PC-9 (cell line): ENCODE measurements at regions not wholly inside any gene's neighbourhood (a gene's known extent, or its start where the extent isn't known, plus 50 kb on each side); places are given as distances from the start of the nearest gene placed in this dataset.

ENCODE experiments used
- BruUV-seq: library from RNA; stranded (reverse); fragments of 400-500 nt; replicated peaks from 2 replicates; lab custom pipeline; 2021; lab: Mats Ljungman, UMichigan
- CTCF ChIA-PET: fragments of 300-600 bp; sonication (Branson Sonifier 250); formaldehyde crosslinking; loops from one replicate; lab custom pipeline; 2022; ENCODE audit warnings: antibody characterized with exemption; lab: Charles Lee
- POLR2A ChIA-PET: fragments of 300-600 bp; sonication (Branson Sonifier 250); formaldehyde crosslinking; loops from one replicate; lab custom pipeline; 2022; ENCODE audit warnings: antibody characterized with exemption; ENCODE audit not compliant: unreplicated experiment; lab: Charles Lee
- DNase-seq, 2 experiments: peaks; one replicate each; pipeline versions ENCODE4 v3.0.0 to v3.0.0-alpha.2; 2015 to 2022; ENCODE audit warnings: mixed read lengths in 1 of 2
- H2AFZ ChIP-seq: fragments of 200-600 bp; sonication (generic); 2 replicates; pipeline ENCODE4 v1.8.1; 2017; ENCODE audit warnings: antibody characterized with exemption
- H3F3A ChIP-seq: fragments of 200-600 bp; sonication (generic); 2 replicates; pipeline ENCODE4 v1.8.1; 2017; ENCODE audit warnings: antibody characterized with exemption, mild to moderate bottlenecking, low read depth; ENCODE audit not compliant: insufficient read depth
- H3K27ac ChIP-seq: fragments of 200-600 bp; sonication (generic); 2 replicates; pipeline ENCODE4 v1.6.1; 2016; ENCODE audit warnings: mixed run types
- H3K27me3 ChIP-seq: fragments of 200-600 bp; sonication (generic); 2 replicates; pipeline ENCODE4 v1.6.1; 2016; ENCODE audit warnings: low read depth, mixed run types; ENCODE audit not compliant: insufficient read depth
- H3K36me3 ChIP-seq: fragments of 200-600 bp; sonication (generic); 2 replicates; pipeline ENCODE4 v1.6.1; 2016; ENCODE audit warnings: low read depth, mixed run types
- H3K4me1 ChIP-seq: fragments of 200-600 bp; sonication (generic); replicated peaks from 2 replicates; pipeline ENCODE4 v1.6.1; 2016; ENCODE audit warnings: mixed run types; ENCODE audit not compliant: insufficient read depth
- H3K4me2 ChIP-seq: fragments of 200-600 bp; sonication (generic); 2 replicates; pipeline ENCODE4 v1.6.1; 2017; ENCODE audit warnings: mixed run types
- H3K4me3 ChIP-seq: fragments of 200-600 bp; sonication (generic); 2 replicates; pipeline ENCODE4 v1.6.1; 2016; ENCODE audit warnings: mixed run types
- H3K79me2 ChIP-seq: fragments of 200-600 bp; sonication (generic); 2 replicates; pipeline ENCODE4 v1.6.1; 2017; ENCODE audit warnings: low read depth, mixed run types
- H3K9me2 ChIP-seq: fragments of 200-600 bp; sonication (generic); 2 replicates; pipeline ENCODE4 v1.8.1; 2017; ENCODE audit warnings: mild to moderate bottlenecking; ENCODE audit not compliant: insufficient read depth
- H3K9me3 ChIP-seq: fragments of 200-600 bp; sonication (generic); 2 replicates; pipeline ENCODE4 v1.8.1; 2016; ENCODE audit warnings: low read depth; ENCODE audit not compliant: insufficient read depth
- H4K20me1 ChIP-seq: fragments of 200-600 bp; sonication (generic); 2 replicates; pipeline ENCODE4 v1.8.1; 2017; ENCODE audit not compliant: insufficient read depth
- CTCF ChIP-seq: fragments of 200-600 bp; sonication (generic); conservative IDR thresholded peaks from 2 replicates; pipeline ENCODE4 v1.6.1; 2017; ENCODE audit warnings: mixed run types, antibody characterized with exemption, mild to moderate bottlenecking, moderate library complexity
- EZH2 ChIP-seq: fragments of 200-600 bp; sonication (generic); IDR thresholded peaks from 2 replicates; pipeline ENCODE4 v1.8.0; 2017; ENCODE audit warnings: antibody characterized with exemption, low read depth
- intact Hi-C: fragments of 100-400 bp; cut with micrococcal nuclease; formaldehyde crosslinking; loops from one replicate; pipeline ENCODE4 v1.10.0; 2022; ENCODE audit not compliant: unreplicated experiment

DNA sequence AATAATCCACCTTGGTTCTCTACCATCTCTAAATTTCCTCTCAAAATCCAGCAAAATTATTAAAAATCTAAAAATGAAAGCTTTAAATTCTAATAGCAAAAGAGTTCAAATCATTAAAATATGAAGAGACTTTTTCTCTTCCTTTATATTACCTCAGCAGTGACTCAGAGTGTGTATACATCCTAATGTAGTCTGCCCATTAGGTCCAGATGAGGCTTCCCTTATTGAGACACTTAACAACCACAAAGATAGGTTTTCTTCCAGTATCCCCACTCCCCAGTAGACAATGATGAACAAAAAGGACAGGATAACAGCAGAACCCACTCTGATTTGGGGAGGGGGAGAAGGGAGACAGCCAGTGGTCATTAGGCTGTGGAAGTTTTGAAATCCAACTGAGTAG is 61.5 kb upstream of the DCBLD2 start:
- peaks cover 33% of the 10 kb centered on the region for H3K4me1 ChIP-seq
- DNase-seq = no peak
- no peaks in the 10 kb centered on the region for H4K20me1 ChIP-seq
- POLR2A ChIA-PET = interaction anchor here (0.6 kb wide), 1 partner anchor 65 kb away, joined by 4 read pairs; no protein-coding TSS in a partner anchor
- no peaks in the 10 kb centered on the region for H3K36me3 ChIP-seq
- intact Hi-C loops = no loop called here
- 0 out of 2 replicates have a peak overlapping the region, but pooled peaks have one; percentile 16 for H3K4me2 ChIP-seq
- CTCF ChIA-PET = no interaction called here
- TF ChIP-seq CTCF (no peak), EZH2 (no peak)
- H3K27me3 ChIP-seq = no peaks in the 10 kb centered on the region
- no peak overlapping the region for H3K4me3 ChIP-seq
- peaks cover 5% of the 10 kb centered on the region; the same call in 1 of the 2 replicates for H3F3A ChIP-seq
- H3K27ac ChIP-seq = peak overlapping the region; percentile 57
- H3K9me2 ChIP-seq = no peaks in the 10 kb centered on the region
- H3K9me3 ChIP-seq = peaks cover 3% of the 10 kb centered on the region; the same call in 1 of the 2 replicates
- no TSS peak for BruUV-seq
- H2AFZ ChIP-seq = no peak overlapping the region
- no peaks in the 10 kb centered on the region for H3K79me2 ChIP-seq

- DNase-seq = peak in 1 of 2 experiments; percentile 70
- H3K27me3 ChIP-seq = no peaks in the 10 kb centered on the region
- no peak overlapping the region for H2AFZ ChIP-seq
- CTCF ChIA-PET = no interaction called here
- POLR2A ChIA-PET = interaction anchor here (0.6 kb wide), 1 partner anchor 65 kb away, joined by 4 read pairs; no protein-coding TSS in a partner anchor
- no peaks in the 10 kb centered on the region for H3K9me2 ChIP-seq
- peaks cover 5% of the 10 kb centered on the region; the same call in 1 of the 2 replicates for H3F3A ChIP-seq
- TF ChIP-seq EZH2 = no peak
- TF ChIP-seq CTCF = no peak
- H3K4me3 ChIP-seq = no peak overlapping the region
- H3K4me1 ChIP-seq = peaks cover 33% of the 10 kb centered on the region
- no peaks in the 10 kb centered on the region for H4K20me1 ChIP-seq
- H3K36me3 ChIP-seq = no peaks in the 10 kb centered on the region
- 0 out of 2 replicates have a peak overlapping the region, but pooled peaks have one; percentile 16 for H3K4me2 ChIP-seq
- intact Hi-C loops = no loop called here
- peaks cover 3% of the 10 kb centered on the region for H3K9me3 ChIP-seq
- TSS peak; percentile 55 for BruUV-seq
- H3K27ac ChIP-seq = peak overlapping the region; percentile 57
- H3K79me2 ChIP-seq = no peaks in the 10 kb centered on the region
These were observed 60.9 kb upstream of the DCBLD2 start for GRCh38 chr3:98962189-98962930.

DNA sequence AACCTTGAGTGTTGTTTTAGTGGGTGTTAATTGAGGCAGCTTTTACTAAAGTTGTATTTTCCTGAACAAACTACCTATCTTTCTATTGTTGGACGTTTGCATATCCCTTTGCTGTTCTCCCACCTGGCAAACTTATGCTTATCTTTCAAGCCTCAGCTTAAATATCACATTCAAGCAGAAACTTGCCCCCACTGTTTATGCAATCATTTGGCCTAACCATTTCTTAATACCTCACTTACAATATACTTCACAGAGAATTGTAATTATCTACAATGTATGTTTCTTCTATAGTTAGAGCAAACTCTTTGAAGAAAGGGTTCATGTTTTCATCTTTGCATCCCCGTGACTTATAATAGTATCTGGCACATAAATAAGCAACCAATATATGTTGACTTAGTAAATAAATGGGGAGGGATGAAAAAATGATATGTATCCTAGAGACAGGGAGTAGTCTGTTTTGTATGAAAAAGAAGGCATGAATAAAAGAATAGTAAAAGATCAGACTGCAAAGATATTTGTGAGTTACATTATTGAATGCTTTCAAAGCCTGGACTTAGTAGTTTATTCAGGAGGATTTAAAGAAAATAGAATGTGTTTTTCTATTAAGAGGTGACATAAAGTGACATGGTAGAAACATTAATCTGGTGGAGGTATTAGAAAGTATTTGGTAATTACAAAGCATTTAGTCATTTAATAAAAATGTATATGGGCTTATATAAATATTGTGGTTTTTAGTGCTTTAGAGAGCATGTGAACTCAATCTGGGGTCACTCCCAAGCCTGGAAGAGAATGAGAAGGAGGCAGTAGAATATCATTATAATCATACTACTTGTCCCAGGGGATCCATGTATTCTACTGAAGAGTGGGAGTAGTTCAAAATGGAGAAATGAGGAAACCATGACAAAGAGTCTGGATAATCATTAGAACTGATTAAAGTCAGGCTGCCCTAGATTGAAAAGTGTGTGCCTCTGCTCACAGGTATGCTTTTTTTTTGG is 60.0 kb upstream of the DCBLD2 start:
- intact Hi-C loops = no loop called here
- TF ChIP-seq EZH2 (no peak), CTCF (no peak)
- peak overlapping the region; percentile 57 for H3K27ac ChIP-seq

More for the DNA sequence above, 60.0 kb upstream of the DCBLD2 start:
- ChIA-PET CTCF (interaction anchor here (1.0 kb wide), 1 partner anchor 24 kb away, joined by 3 read pairs; no protein-coding TSS in a partner anchor), POLR2A (interaction anchor here (0.7 kb wide), 1 partner anchor 83 kb away, joined by 4 read pairs; no protein-coding TSS in a partner anchor)
- Histone ChIP-seq H4K20me1 (no peaks in the 10 kb centered on the region), H3K36me3 (no peaks in the 10 kb centered on the region), H3K27me3 (no peaks in the 10 kb centered on the region), H3K4me3 (no peak overlapping the region), H2AFZ (no peak overlapping the region), H3K9me2 (no peaks in the 10 kb centered on the region), H3K79me2 (no peaks in the 10 kb centered on the region), H3F3A (peaks cover 5% of the 10 kb centered on the region; the same call in 1 of the 2 replicates), H3K4me1 (peaks cover 31% of the 10 kb centered on the region), H3K9me3 (peaks cover 3% of the 10 kb centered on the region), H3K4me2 (no peak overlapping the region)
- DNase-seq = peak in 1 of 2 experiments; percentile 53
- no TSS peak for BruUV-seq
